CD14-positive monocyte (primary cell): ENCODE measurements at regions not wholly inside any gene's neighbourhood (a gene's known extent, or its start where the extent isn't known, plus 50 kb on each side); places are given as distances from the start of the nearest gene placed in this dataset.
A peak's percentile ranks its signal among the peaks of the same experiment; 100 is the strongest.

Source experiments
- DNase-seq, 3 donors: peaks; one replicate each; pipeline ENCODE4 v3.0.0-alpha.2; 2011 to 2022
- H2AFZ ChIP-seq: 2 replicates; pipeline ENCODE4 v1.6.0; 2012; ENCODE audit warnings: mild to moderate bottlenecking, low read depth, low read length, inconsistent platforms; ENCODE audit not compliant: insufficient read depth, poor library complexity, severe bottlenecking
- H3K27ac ChIP-seq, 2 donors: 1 replicate in 1 of 2; 2 replicates in 1 of 2; pipeline ENCODE4 v1.5.1; 2012 to 2013; ENCODE audit warnings: low read length in 2 of 2, control low read depth in 1 of 2, inconsistent platforms in 1 of 2, low read depth in 1 of 2, mild to moderate bottlenecking in 1 of 2
- H3K27me3 ChIP-seq, 2 donors: one replicate each; pipeline versions ENCODE4 v1.6.0 to v1.6.1; 2011 to 2013; ENCODE audit warnings: low read length in 2 of 2; ENCODE audit not compliant: control insufficient read depth in 2 of 2, insufficient read depth in 2 of 2
- H3K36me3 ChIP-seq, 2 donors: replicated peaks in 1 of 2; 1 replicate in 1 of 2; 2 replicates in 1 of 2; pipeline versions ENCODE4 v1.5.1 to v1.6.1; 2012 to 2013; ENCODE audit warnings: low read length in 2 of 2, control low read depth in 1 of 2, inconsistent platforms in 1 of 2, mild to moderate bottlenecking in 1 of 2; ENCODE audit not compliant: insufficient read depth in 2 of 2, control insufficient read depth in 1 of 2
- H3K4me1 ChIP-seq, 2 donors: 1 replicate in 1 of 2; 2 replicates in 1 of 2; pipeline versions ENCODE4 v1.5.1 to v1.6.1; 2012 to 2013; ENCODE audit warnings: low read length in 2 of 2, control low read depth in 1 of 2, inconsistent platforms in 1 of 2, mild to moderate bottlenecking in 1 of 2, moderate library complexity in 1 of 2; ENCODE audit not compliant: insufficient read depth in 2 of 2, control insufficient read depth in 1 of 2
- H3K4me2 ChIP-seq: replicated peaks from 2 replicates; pipeline ENCODE3; 2012; ENCODE audit warnings: low read length, moderate library complexity, mild to moderate bottlenecking; ENCODE audit not compliant: poor library complexity, severe bottlenecking; ENCODE audit errors: extremely low read depth
- H3K4me3 ChIP-seq, 3 experiments: fragments of 200-600 bp in 1 of 3; sonication (generic) in 1 of 3; replicated peaks in 1 of 3; 1 replicate in 2 of 3; 2 replicates in 1 of 3; pipeline ENCODE4 v1.5.1; 2011 to 2013; ENCODE audit warnings: low read length in 3 of 3, mild to moderate bottlenecking in 3 of 3, control low read depth in 2 of 3, low read depth in 2 of 3, inconsistent platforms in 1 of 3, moderate library complexity in 1 of 3
- H3K79me2 ChIP-seq: 2 replicates; pipeline ENCODE4 v1.6.0; 2012; ENCODE audit warnings: mild to moderate bottlenecking, control low read depth, inconsistent platforms, low read length, moderate library complexity; ENCODE audit not compliant: insufficient read depth
- H3K9ac ChIP-seq: 2 replicates; pipeline ENCODE4 v1.6.0; 2017; ENCODE audit warnings: low read length, mild to moderate bottlenecking; ENCODE audit not compliant: insufficient read depth, poor library complexity, severe bottlenecking
- H3K9me3 ChIP-seq, 2 donors: replicated peaks in 1 of 2; 1 replicate in 1 of 2; 2 replicates in 1 of 2; pipeline versions ENCODE4 v1.5.1 to v1.6.1; 2012 to 2013; ENCODE audit warnings: low read length in 2 of 2, control low read depth in 1 of 2; ENCODE audit not compliant: control insufficient read depth in 1 of 2, insufficient read depth in 1 of 2
- H4K20me1 ChIP-seq: 2 replicates; pipeline ENCODE4 v1.6.0; 2012; ENCODE audit warnings: mild to moderate bottlenecking, low read length, control low read depth, moderate library complexity; ENCODE audit not compliant: insufficient read depth
- H3K27ac Mint-ChIP-seq, 7 donors: one replicate each; pipeline ENCODE4 v1.8.0; 2020; ENCODE audit warnings: mild to moderate bottlenecking in 7 of 7, mixed read lengths in 7 of 7, moderate library complexity in 6 of 7, inconsistent platforms in 2 of 7
- H3K27me3 Mint-ChIP-seq, 3 donors: one replicate each; pipeline ENCODE4 v1.8.0; 2021 to 2022; ENCODE audit warnings: low read depth in 3 of 3, mild to moderate bottlenecking in 3 of 3, mixed read lengths in 3 of 3, moderate library complexity in 3 of 3, inconsistent platforms in 1 of 3
- H3K36me3 Mint-ChIP-seq, 2 donors: one replicate each; pipeline ENCODE4 v1.8.0; 2020; ENCODE audit warnings: mixed read lengths in 2 of 2, inconsistent platforms in 1 of 2, mild to moderate bottlenecking in 1 of 2
- H3K4me1 Mint-ChIP-seq: one replicate; pipeline ENCODE4 v1.8.0; 2020; ENCODE audit warnings: mild to moderate bottlenecking, mixed read lengths
- H3K4me3 Mint-ChIP-seq, 2 donors: one replicate each; pipeline ENCODE4 v1.8.0; 2020; ENCODE audit warnings: mild to moderate bottlenecking in 2 of 2, mixed read lengths in 2 of 2, moderate library complexity in 1 of 2
- H3K9me3 Mint-ChIP-seq, 7 donors: one replicate each; pipeline ENCODE4 v1.8.0; 2020 to 2022; ENCODE audit warnings: mixed read lengths in 7 of 7, mild to moderate bottlenecking in 6 of 7, moderate library complexity in 6 of 7, inconsistent platforms in 2 of 7
- CTCF ChIP-seq: fragments of 200-600 bp; IDR thresholded peaks from one replicate; pipeline ENCODE4 v1.8.0; 2022; ENCODE audit warnings: antibody characterized with exemption, mild to moderate bottlenecking
- WGBS: methylation state at CpG from one replicate; pipeline ENCODE4 v1.1.5; 2013; ENCODE audit warnings: missing lambda C conversion rate; ENCODE audit not compliant: insufficient coverage; 5-methylcytosine and 5-hydroxymethylcytosine counted together
- intact Hi-C, 2 donors: fragments of 100-400 bp; cut with micrococcal nuclease; formaldehyde crosslinking; loops; one replicate each; pipeline versions ENCODE4 v1.15.0 to v1.15.1; 2023

DNA sequence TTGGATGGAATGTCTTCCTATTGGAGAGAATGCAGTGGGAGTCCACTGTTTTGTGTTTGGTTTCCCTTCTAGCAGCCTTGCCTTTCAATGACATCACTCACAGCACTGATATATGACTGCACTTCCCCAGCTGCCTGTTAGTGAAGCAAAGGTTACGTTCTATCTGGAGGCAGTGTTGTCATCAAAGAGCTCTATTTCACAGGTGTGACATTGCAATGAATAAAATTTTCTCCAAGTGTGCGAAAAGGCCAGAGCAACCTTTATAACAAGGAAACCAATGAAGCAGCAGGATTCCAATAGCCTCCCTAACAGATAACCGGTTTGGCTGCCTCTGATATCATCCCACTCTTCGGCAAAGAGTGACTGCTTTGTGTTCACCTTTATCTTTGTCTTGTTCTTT is 523.5 kb upstream of the ZNF608 start:
- Histone ChIP-seq H4K20me1 (no peaks in the 10 kb centered on the region), H3K79me2 (no peaks in the 10 kb centered on the region), H3K9ac (no peak overlapping the region), H3K4me1 (no peaks in the 10 kb centered on the region), H3K36me3 (no peaks in the 10 kb centered on the region), H3K4me2 (no peak overlapping the region), H3K9me3 (peaks cover 0 to 2% of the 10 kb centered on the region in 2 donors), H3K27ac (no peak overlapping the region), H3K27me3 (no peaks in the 10 kb centered on the region), H2AFZ (no peak overlapping the region), H3K4me3 (no peak overlapping the region)
- WGBS = 90% methylated on average over 2 of the region's 4 CpGs
- no peaks in the 10 kb centered on the region for H3K36me3 Mint-ChIP-seq
- intact Hi-C loops = no loop called here
- no peak for DNase-seq
- no peaks in the 10 kb centered on the region for H3K4me1 Mint-ChIP-seq
- H3K4me3 Mint-ChIP-seq = no peak overlapping the region
- H3K27ac Mint-ChIP-seq = no peak overlapping the region
- H3K9me3 Mint-ChIP-seq = peaks cover 0 to 3% (median 2%) of the 10 kb centered on the region in 7 donors
- TF ChIP-seq CTCF = no peak
- peaks cover 0 to 5% (median 1%) of the 10 kb centered on the region in 3 donors for H3K27me3 Mint-ChIP-seq

DNA sequence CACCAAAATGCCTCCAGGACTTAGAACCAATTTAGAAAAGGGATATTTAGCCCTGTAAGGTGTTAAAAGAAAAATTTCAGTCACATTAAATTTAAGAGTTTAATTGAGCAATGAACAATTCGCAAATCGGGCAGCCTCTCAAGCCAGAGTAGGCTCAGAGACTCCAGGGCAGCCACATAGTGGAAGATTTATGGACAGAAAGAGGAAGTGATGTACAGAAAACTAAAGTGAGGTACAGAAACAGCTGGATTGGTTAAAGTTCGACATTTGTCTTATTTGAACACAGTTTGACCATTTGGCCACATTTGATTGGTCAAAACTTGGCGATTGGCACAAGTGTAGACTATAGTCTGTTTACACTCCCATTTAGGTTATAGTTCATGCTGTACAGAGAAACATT is 525.9 kb upstream of the ZNF608 start:
- Histone ChIP-seq H3K79me2 (no peaks in the 10 kb centered on the region), H3K4me1 (no peaks in the 10 kb centered on the region), H3K27me3 (no peaks in the 10 kb centered on the region), H3K9me3 (no peaks in the 10 kb centered on the region), H2AFZ (no peak overlapping the region), H3K4me2 (no peak overlapping the region), H3K36me3 (no peaks in the 10 kb centered on the region), H4K20me1 (no peaks in the 10 kb centered on the region), H3K4me3 (no peak overlapping the region), H3K9ac (no peak overlapping the region), H3K27ac (no peak overlapping the region)
- WGBS = 9% methylated on average over 2 of the region's 4 CpGs
- intact Hi-C loops = no loop called here
- Mint-ChIP-seq H3K36me3 (no peaks in the 10 kb centered on the region), H3K4me1 (no peaks in the 10 kb centered on the region), H3K9me3 (peaks cover 0 to 2% (median 0%) of the 10 kb centered on the region in 7 donors), H3K4me3 (peak overlapping the region in 1 of 2 donors; percentile 37), H3K27ac (no peak overlapping the region), H3K27me3 (peaks cover 0 to 5% (median 1%) of the 10 kb centered on the region in 3 donors)
- no peak for DNase-seq
- no peak for TF ChIP-seq CTCF
